ENCODE measurements at regions not wholly inside any gene's neighbourhood (a gene's known extent, or its start where the extent isn't known, plus 50 kb on each side); places are given as distances from the start of the nearest gene placed in this dataset.

- no peaks in the 10 kb centered on the region for H3K9me3 ChIP-seq
- Mint-ChIP-seq H3K4me1 (ENCODE audit: low read depth, unreplicated experiment) (peaks cover 50% of the 10 kb centered on the region), H3K36me3 (ENCODE audit: insufficient read depth, unreplicated experiment) (no peaks in the 10 kb centered on the region), H3K27me3 (ENCODE audit: insufficient read depth, unreplicated experiment) (no peaks in the 10 kb centered on the region), H3K27ac (ENCODE audit: unreplicated experiment) (no peak overlapping the region), H3K4me3 (ENCODE audit: unreplicated experiment) (no peak overlapping the region), H3K9me3 (ENCODE audit: unreplicated experiment) (no peaks in the 10 kb centered on the region)
- BruUV-seq (replicated peaks): no TSS peak
- H3K4me3 ChIP-seq (ENCODE audit: low read depth, low read length): no peak overlapping the region
- intact Hi-C loops (cut with micrococcal nuclease; ENCODE audit: unreplicated experiment): loop anchor here (5.0 kb wide), 1 partner anchor 601 kb away; no protein-coding TSS in a partner anchor
- ChIA-PET CTCF (interaction anchor here (0.7 kb wide), 1 partner anchor 597 kb away, joined by 3 read pairs; no protein-coding TSS in a partner anchor), POLR2A (no interaction called here)
- no peak for DNase-seq
- H3K27me3 ChIP-seq (replicated peaks; ENCODE audit: control insufficient read depth, insufficient read depth, low read length): no peaks in the 10 kb centered on the region
- H3K36me3 ChIP-seq (ENCODE audit: control insufficient read depth, insufficient read depth, low read length): no peaks in the 10 kb centered on the region
- H3K4me1 ChIP-seq: peaks cover 52% of the 10 kb centered on the region
- TF ChIP-seq CTCF (IDR thresholded peaks at IDR 0.05; ENCODE audit: insufficient read depth in 1 of 2, low read depth in 1 of 2, low read length in 1 of 2, severe bottlenecking in 1 of 2, unreplicated experiment in 1 of 2): no peak
Measured at GRCh38 chr21:14880922-14881321, 183.9 kb downstream of the NRIP1 start.

- no peaks in the 10 kb centered on the region for H3K9me3 ChIP-seq
- no TSS peak for BruUV-seq (replicated peaks)
- Mint-ChIP-seq H3K27ac (ENCODE audit: unreplicated experiment) (no peak overlapping the region), H3K9me3 (ENCODE audit: unreplicated experiment) (no peaks in the 10 kb centered on the region), H3K27me3 (ENCODE audit: insufficient read depth, unreplicated experiment) (no peaks in the 10 kb centered on the region), H3K36me3 (ENCODE audit: insufficient read depth, unreplicated experiment) (no peaks in the 10 kb centered on the region), H3K4me3 (ENCODE audit: unreplicated experiment) (no peak overlapping the region), H3K4me1 (ENCODE audit: low read depth, unreplicated experiment) (peaks cover 56% of the 10 kb centered on the region)
- H3K27me3 ChIP-seq (replicated peaks; ENCODE audit: control insufficient read depth, insufficient read depth, low read length): no peaks in the 10 kb centered on the region
- intact Hi-C loops (cut with micrococcal nuclease; ENCODE audit: unreplicated experiment): loop anchor here (5.0 kb wide), 1 partner anchor 183 kb away; the partner anchor contains the start of gene NRIP1
- H3K4me1 ChIP-seq: peaks cover 61% of the 10 kb centered on the region
- H3K4me3 ChIP-seq (ENCODE audit: low read depth, low read length): no peak overlapping the region
- no peak for DNase-seq
- H3K36me3 ChIP-seq (ENCODE audit: control insufficient read depth, insufficient read depth, low read length): no peaks in the 10 kb centered on the region
- CTCF ChIA-PET: no interaction called here
- POLR2A ChIA-PET: no interaction called here
- TF ChIP-seq CTCF (IDR thresholded peaks at IDR 0.05; ENCODE audit: insufficient read depth in 1 of 2, low read depth in 1 of 2, low read length in 1 of 2, severe bottlenecking in 1 of 2, unreplicated experiment in 1 of 2): no peak
Measured at GRCh38 chr21:14879458-14879857, 185.3 kb downstream of the NRIP1 start.

DNA sequence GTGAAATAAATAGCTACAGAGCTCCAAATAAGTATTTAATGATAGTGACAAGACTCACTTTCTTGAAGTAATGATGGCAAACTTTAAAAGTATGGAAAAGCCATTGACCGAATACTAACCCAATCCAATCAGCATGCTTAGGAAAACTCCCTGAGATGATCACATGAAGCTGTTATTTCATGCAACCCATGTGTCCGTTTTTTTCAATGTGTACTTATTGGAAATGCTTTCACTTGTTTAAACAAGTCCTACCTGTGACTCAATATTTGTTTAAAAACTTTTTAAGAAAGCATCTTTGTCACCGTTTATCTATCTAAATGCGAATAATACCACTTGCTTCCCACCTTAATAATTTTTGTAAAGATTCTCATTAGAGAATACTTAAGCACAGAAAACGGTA is 185.8 kb downstream of the NRIP1 start:
- Mint-ChIP-seq H3K27me3 (ENCODE audit: insufficient read depth, unreplicated experiment) (no peaks in the 10 kb centered on the region), H3K4me1 (ENCODE audit: low read depth, unreplicated experiment) (peaks cover 56% of the 10 kb centered on the region), H3K4me3 (ENCODE audit: unreplicated experiment) (no peak overlapping the region), H3K9me3 (ENCODE audit: unreplicated experiment) (no peaks in the 10 kb centered on the region), H3K36me3 (ENCODE audit: insufficient read depth, unreplicated experiment) (no peaks in the 10 kb centered on the region), H3K27ac (ENCODE audit: unreplicated experiment) (no peak overlapping the region)
- Histone ChIP-seq H3K27me3 (replicated peaks; ENCODE audit: control insufficient read depth, insufficient read depth, low read length) (no peaks in the 10 kb centered on the region), H3K9me3 (no peaks in the 10 kb centered on the region), H3K36me3 (ENCODE audit: control insufficient read depth, insufficient read depth, low read length) (no peaks in the 10 kb centered on the region), H3K4me1 (peaks cover 61% of the 10 kb centered on the region), H3K4me3 (ENCODE audit: low read depth, low read length) (no peak overlapping the region)
- intact Hi-C loops (cut with micrococcal nuclease; ENCODE audit: unreplicated experiment): loop anchor here (5.0 kb wide), 1 partner anchor 183 kb away; the partner anchor contains the start of gene NRIP1
- POLR2A ChIA-PET: no interaction called here
- CTCF ChIA-PET: interaction anchor here (0.6 kb wide), 1 partner anchor 263 kb away, joined by 4 read pairs; no protein-coding TSS in a partner anchor
- TF ChIP-seq CTCF (IDR thresholded peaks at IDR 0.05; ENCODE audit: insufficient read depth in 1 of 2, low read depth in 1 of 2, low read length in 1 of 2, severe bottlenecking in 1 of 2, unreplicated experiment in 1 of 2): no peak
- no TSS peak for BruUV-seq (replicated peaks)
- DNase-seq: no peak

Data from Caco-2 (cell line).